ENCODE measurements at regions not wholly inside any gene's neighbourhood (a gene's known extent, or its start where the extent isn't known, plus 50 kb on each side); places are given as distances from the start of the nearest gene placed in this dataset.

- DNase-seq (ENCODE audit: low spot score), result no peak
- in situ Hi-C loops (cut with HindIII; ENCODE audit: low sequenced_read_pairs), result no loop called here
Observed at GRCh38 chr10:117666166-117666565, 123.6 kb downstream of the EMX2 start.

- DNase-seq (ENCODE audit: low spot score), result no peak
- in situ Hi-C loops (cut with HindIII; ENCODE audit: low sequenced_read_pairs), result no loop called here
Observed at GRCh38 chr10:117666965-117667364, 124.4 kb downstream of the EMX2 start.

GRCh38 chr10:117667831-117668230 lies 125.3 kb downstream of the EMX2 start:
- in situ Hi-C loops (cut with HindIII; ENCODE audit: low sequenced_read_pairs), result no loop called here

GRCh38 chr10:117668327-117669008 lies 125.9 kb downstream of the EMX2 start:
- in situ Hi-C loops (cut with HindIII; ENCODE audit: low sequenced_read_pairs), result no loop called here
- DNase-seq (ENCODE audit: low spot score), result no peak

More at GRCh38 chr10:117667831-117668230, 125.3 kb downstream of the EMX2 start:
- DNase-seq (ENCODE audit: low spot score), result no peak

GRCh38 chr10:117669122-117669521 lies 126.6 kb downstream of the EMX2 start:
- no peak for DNase-seq (ENCODE audit: low spot score)
- in situ Hi-C loops (cut with HindIII; ENCODE audit: low sequenced_read_pairs), result no loop called here

GRCh38 chr10:117670116-117670904 lies 127.8 kb downstream of the EMX2 start:
- in situ Hi-C loops (cut with HindIII; ENCODE audit: low sequenced_read_pairs), result no loop called here
- no peak for DNase-seq (ENCODE audit: low spot score)

- in situ Hi-C loops (cut with HindIII; ENCODE audit: low sequenced_read_pairs), result no loop called here
- DNase-seq (ENCODE audit: low spot score), result no peak
Observed at GRCh38 chr10:117673230-117674010, 130.9 kb downstream of the EMX2 start.

GRCh38 chr10:117674201-117674600 lies 131.7 kb downstream of the EMX2 start:
- DNase-seq (ENCODE audit: low spot score), result no peak
- in situ Hi-C loops (cut with HindIII; ENCODE audit: low sequenced_read_pairs), result no loop called here

GRCh38 chr10:117674646-117675045 lies 132.1 kb downstream of the EMX2 start:
- no peak for DNase-seq (ENCODE audit: low spot score)
- in situ Hi-C loops (cut with HindIII; ENCODE audit: low sequenced_read_pairs), result no loop called here

GRCh38 chr10:117675514-117676055 lies 133.0 kb downstream of the EMX2 start:
- in situ Hi-C loops (cut with HindIII; ENCODE audit: low sequenced_read_pairs), result no loop called here
- DNase-seq (ENCODE audit: low spot score), result no peak

GRCh38 chr10:117677239-117677638 lies 134.7 kb downstream of the EMX2 start:
- no peak for DNase-seq (ENCODE audit: low spot score)
- in situ Hi-C loops (cut with HindIII; ENCODE audit: low sequenced_read_pairs), result no loop called here

GRCh38 chr10:117677890-117678500 lies 135.4 kb downstream of the EMX2 start:
- in situ Hi-C loops (cut with HindIII; ENCODE audit: low sequenced_read_pairs), result no loop called here
- no peak for DNase-seq (ENCODE audit: low spot score)

- in situ Hi-C loops (cut with HindIII; ENCODE audit: low sequenced_read_pairs), result no loop called here
- DNase-seq (ENCODE audit: low spot score), result no peak
Observed at GRCh38 chr10:117680601-117681000, 138.1 kb downstream of the EMX2 start.

GRCh38 chr10:117681104-117681503 lies 138.6 kb downstream of the EMX2 start:
- in situ Hi-C loops (cut with HindIII; ENCODE audit: low sequenced_read_pairs), result no loop called here
- no peak for DNase-seq (ENCODE audit: low spot score)

- DNase-seq (ENCODE audit: low spot score), result no peak
Observed at GRCh38 chr10:117684046-117684610, 141.6 kb downstream of the EMX2 start.

GRCh38 chr10:117684672-117685211 lies 142.2 kb downstream of the EMX2 start:
- no peak for DNase-seq (ENCODE audit: low spot score)
- in situ Hi-C loops (cut with HindIII; ENCODE audit: low sequenced_read_pairs), result no loop called here

More at GRCh38 chr10:117684046-117684610, 141.6 kb downstream of the EMX2 start:
- in situ Hi-C loops (cut with HindIII; ENCODE audit: low sequenced_read_pairs), result no loop called here

GRCh38 chr10:117685431-117685830 lies 142.9 kb downstream of the EMX2 start:
- in situ Hi-C loops (cut with HindIII; ENCODE audit: low sequenced_read_pairs), result no loop called here
- DNase-seq (ENCODE audit: low spot score), result no peak

GRCh38 chr10:117686606-117687005 lies 144.1 kb downstream of the EMX2 start:
- in situ Hi-C loops (cut with HindIII; ENCODE audit: low sequenced_read_pairs), result no loop called here
- no peak for DNase-seq (ENCODE audit: low spot score)

GRCh38 chr10:117688358-117688757 lies 145.8 kb downstream of the EMX2 start:
- in situ Hi-C loops (cut with HindIII; ENCODE audit: low sequenced_read_pairs), result no loop called here
- DNase-seq (ENCODE audit: low spot score), result no peak

Data from G401 (cell line).